ENCODE measurements at regions not wholly inside any gene's neighbourhood (a gene's known extent, or its start where the extent isn't known, plus 50 kb on each side); places are given as distances from the start of the nearest gene placed in this dataset.

- TF ChIP-seq CTCF (IDR thresholded peaks at IDR 0.05) (peak in 1 of 6 experiments; percentile 6), POLR2A (IDR thresholded peaks at IDR 0.05) (no peak)
Observed at GRCh38 chr3:186464424-186465093, 79.6 kb downstream of the CRYGS start.
